Kidney (tissue), 13 donors: ENCODE measurements at regions not wholly inside any gene's neighbourhood (a gene's known extent, or its start where the extent isn't known, plus 50 kb on each side); places are given as distances from the start of the nearest gene placed in this dataset.

Experiments used
- DNase-seq, 5 donors: peaks; one replicate each; pipeline ENCODE4 v3.0.0-alpha.2; 2013 to 2020
- FAIRE-seq: peaks from 2 replicates; lab custom pipeline; 2012; peaks lifted over from hg19 to GRCh38; lab: Jason Lieb, UNC
- H3K27ac ChIP-seq, 2 donors: one replicate each; pipeline ENCODE4 v1.7.0; 2013; ENCODE audit warnings: low read depth in 2 of 2, low read length in 2 of 2, inconsistent platforms in 1 of 2
- H3K27me3 ChIP-seq: one replicate; pipeline ENCODE4 v1.7.1; 2013; ENCODE audit warnings: low read length, inconsistent platforms; ENCODE audit not compliant: control insufficient read depth, insufficient read depth
- H3K36me3 ChIP-seq, 3 donors: one replicate each; pipeline versions ENCODE4 v1.7.0 to v1.7.1; 2013; ENCODE audit warnings: low read length in 3 of 3, control low read depth in 1 of 3, inconsistent platforms in 1 of 3; ENCODE audit not compliant: insufficient read depth in 3 of 3, control insufficient read depth in 2 of 3
- H3K4me1 ChIP-seq, 3 donors: one replicate each; pipeline versions ENCODE4 v1.7.0 to v1.7.1; 2013; ENCODE audit warnings: low read length in 3 of 3, inconsistent platforms in 1 of 3, low read depth in 1 of 3; ENCODE audit not compliant: control insufficient read depth in 2 of 3, insufficient read depth in 2 of 3
- H3K4me3 ChIP-seq, 3 donors: one replicate each; pipeline versions ENCODE4 v1.7.0 to v1.8.1; 2013; ENCODE audit warnings: low read length in 3 of 3, control low read depth in 1 of 3, inconsistent platforms in 1 of 3
- H3K9ac ChIP-seq, 3 donors: one replicate each; pipeline versions ENCODE4 v1.7.0 to v1.7.1; 2013; ENCODE audit warnings: low read length in 3 of 3, control low read depth in 1 of 3, inconsistent platforms in 1 of 3
- H3K9me3 ChIP-seq, 3 donors: one replicate each; pipeline versions ENCODE4 v1.7.0 to v1.7.1; 2013; ENCODE audit warnings: low read length in 3 of 3, control low read depth in 1 of 3, inconsistent platforms in 1 of 3; ENCODE audit not compliant: control insufficient read depth in 2 of 3, insufficient read depth in 1 of 3
- intact Hi-C: fragments of 100-400 bp; cut with DNase I; formaldehyde crosslinking; loops from one replicate; pipeline ENCODE4 v1.11.1; 2022
- TF ChIP-seq, protein P1 (sequence below): IDR thresholded peaks from 3 replicates; pipeline ENCODE4 v1.5.1; 2012; ENCODE audit warnings: mild to moderate bottlenecking, moderate library complexity, borderline replicate concordance; ENCODE audit not compliant: insufficient read depth; ENCODE audit errors: extremely low read depth
- donor health status: control.
- donor health status: control.
- donor health status: control.
- donor health status: control.
- donor health status: control.
- donor health status: DM: yes; HTN: yes; CAD: no.
- donor health status: Normal renal cell carcinoma (clear cell type).

DNA sequence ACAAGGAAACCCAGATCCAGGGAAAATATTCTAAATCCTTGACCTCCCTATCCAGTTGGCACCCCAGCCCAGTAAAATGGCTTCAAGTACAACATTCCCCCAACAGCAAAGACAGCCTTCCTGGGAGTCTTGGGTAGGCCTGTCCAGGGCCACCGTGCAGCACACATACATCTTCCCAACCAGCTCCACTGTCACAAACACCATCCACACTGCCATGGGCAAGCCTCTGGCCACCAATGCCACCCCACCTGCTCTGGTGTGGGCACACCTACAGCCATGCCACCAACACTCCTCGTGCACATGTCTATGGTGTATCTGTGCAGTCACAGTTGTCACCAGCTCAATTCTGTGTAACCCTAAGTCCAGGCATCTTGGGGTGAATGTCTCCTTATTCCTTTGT is 193.2 kb downstream of the DAD1 start:
- Histone ChIP-seq H3K4me1 (peaks cover 0 to 6% (median 3%) of the 10 kb centered on the region in 3 donors), H3K27ac (no peak overlapping the region), H3K9me3 (no peaks in the 10 kb centered on the region), H3K9ac (no peak overlapping the region), H3K36me3 (no peaks in the 10 kb centered on the region), H3K27me3 (no peaks in the 10 kb centered on the region), H3K4me3 (no peak overlapping the region)
- intact Hi-C loops: loop anchor here (10.0 kb wide), 1 partner anchor 159 kb away; no protein-coding TSS in a partner anchor
- DNase-seq (no peak), FAIRE-seq (no peak)
- TF ChIP-seq, protein P1, sequence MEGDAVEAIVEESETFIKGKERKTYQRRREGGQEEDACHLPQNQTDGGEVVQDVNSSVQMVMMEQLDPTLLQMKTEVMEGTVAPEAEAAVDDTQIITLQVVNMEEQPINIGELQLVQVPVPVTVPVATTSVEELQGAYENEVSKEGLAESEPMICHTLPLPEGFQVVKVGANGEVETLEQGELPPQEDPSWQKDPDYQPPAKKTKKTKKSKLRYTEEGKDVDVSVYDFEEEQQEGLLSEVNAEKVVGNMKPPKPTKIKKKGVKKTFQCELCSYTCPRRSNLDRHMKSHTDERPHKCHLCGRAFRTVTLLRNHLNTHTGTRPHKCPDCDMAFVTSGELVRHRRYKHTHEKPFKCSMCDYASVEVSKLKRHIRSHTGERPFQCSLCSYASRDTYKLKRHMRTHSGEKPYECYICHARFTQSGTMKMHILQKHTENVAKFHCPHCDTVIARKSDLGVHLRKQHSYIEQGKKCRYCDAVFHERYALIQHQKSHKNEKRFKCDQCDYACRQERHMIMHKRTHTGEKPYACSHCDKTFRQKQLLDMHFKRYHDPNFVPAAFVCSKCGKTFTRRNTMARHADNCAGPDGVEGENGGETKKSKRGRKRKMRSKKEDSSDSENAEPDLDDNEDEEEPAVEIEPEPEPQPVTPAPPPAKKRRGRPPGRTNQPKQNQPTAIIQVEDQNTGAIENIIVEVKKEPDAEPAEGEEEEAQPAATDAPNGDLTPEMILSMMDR: no peak

DNA sequence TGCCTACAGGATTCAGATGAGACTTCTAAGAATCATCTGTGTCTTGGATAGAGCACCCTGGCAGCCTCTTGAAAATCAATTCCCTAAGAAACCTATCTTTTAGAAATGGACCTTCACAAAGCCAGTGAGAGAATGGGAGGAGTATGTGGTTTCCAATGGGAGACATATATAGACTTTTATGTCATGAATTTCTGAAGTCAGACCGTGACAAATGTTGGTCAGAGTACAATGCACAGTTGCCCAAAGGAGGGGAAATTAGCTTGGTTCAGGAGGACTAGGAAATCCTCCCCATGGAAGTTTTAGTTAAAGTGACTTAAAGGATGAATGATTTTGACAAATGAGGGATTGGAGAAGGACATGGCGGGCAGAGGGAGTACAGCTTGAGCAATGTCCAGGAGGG is 194.4 kb downstream of the DAD1 start:
- no peaks in the 10 kb centered on the region for H3K36me3 ChIP-seq
- intact Hi-C loops: loop anchor here (10.0 kb wide), 1 partner anchor 160 kb away; no protein-coding TSS in a partner anchor
- H3K27ac ChIP-seq: no peak overlapping the region
- FAIRE-seq: no peak
- TF ChIP-seq, protein P1: no peak
- peaks cover 0 to 6% (median 3%) of the 10 kb centered on the region in 3 donors for H3K4me1 ChIP-seq
- H3K4me3 ChIP-seq: no peak overlapping the region
- no peaks in the 10 kb centered on the region for H3K9me3 ChIP-seq
- no peak for DNase-seq
- no peaks in the 10 kb centered on the region for H3K27me3 ChIP-seq
- no peak overlapping the region for H3K9ac ChIP-seq

DNA sequence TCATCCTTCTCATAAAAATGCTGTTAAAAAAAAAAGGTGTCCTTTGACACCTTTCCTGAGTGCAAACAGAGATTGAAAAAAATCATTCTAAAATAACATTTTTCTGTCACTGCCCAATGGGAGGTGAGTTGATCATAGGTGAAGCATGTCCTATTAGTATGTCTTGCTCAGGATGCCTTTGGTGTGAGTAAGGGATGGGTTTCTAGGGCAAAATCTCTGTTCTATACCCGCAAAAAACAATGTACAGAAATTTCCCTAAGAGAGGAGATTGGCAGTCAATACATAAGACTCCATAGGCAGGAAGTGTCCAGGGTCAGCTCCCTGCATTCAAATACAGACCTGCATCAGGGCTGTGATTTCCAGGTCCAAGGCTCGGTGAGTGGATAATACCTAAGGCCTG is 195.2 kb downstream of the DAD1 start:
- H3K4me1 ChIP-seq: peaks cover 0 to 6% (median 3%) of the 10 kb centered on the region in 3 donors
- no peaks in the 10 kb centered on the region for H3K9me3 ChIP-seq
- H3K27ac ChIP-seq: no peak overlapping the region
- no peaks in the 10 kb centered on the region for H3K36me3 ChIP-seq
- intact Hi-C loops: loop anchor here (10.0 kb wide), 1 partner anchor 161 kb away; no protein-coding TSS in a partner anchor
- FAIRE-seq (no peak), DNase-seq (no peak)
- H3K27me3 ChIP-seq: no peaks in the 10 kb centered on the region
- TF ChIP-seq, protein P1: no peak
- H3K9ac ChIP-seq: no peak overlapping the region
- H3K4me3 ChIP-seq: no peak overlapping the region
